Calu3 (cell line): ENCODE measurements at regions not wholly inside any gene's neighbourhood (a gene's known extent, or its start where the extent isn't known, plus 50 kb on each side); places are given as distances from the start of the nearest gene placed in this dataset.

Experiments
- BruUV-seq: library from RNA; stranded (reverse); fragments of 400-500 nt; replicated peaks from 2 replicates; lab custom pipeline; 2021; lab: Mats Ljungman, UMichigan
- CTCF ChIA-PET: fragments of 300-600 bp; sonication (Branson Sonifier 250); formaldehyde crosslinking; loops from one replicate; lab custom pipeline; 2022; ENCODE audit warnings: antibody characterized with exemption; lab: Charles Lee
- DNase-seq: peaks from one replicate; pipeline ENCODE4 v3.0.0; 2022
- H3K27ac Mint-ChIP-seq: one replicate; pipeline ENCODE4 v1.8.0; 2022; ENCODE audit warnings: mixed read lengths; ENCODE audit not compliant: unreplicated experiment
- H3K27me3 Mint-ChIP-seq: one replicate; pipeline ENCODE4 v1.8.0; 2022; ENCODE audit warnings: mixed read lengths; ENCODE audit not compliant: unreplicated experiment
- H3K36me3 Mint-ChIP-seq: one replicate; pipeline ENCODE4 v1.8.0; 2022; ENCODE audit warnings: mild to moderate bottlenecking, moderate library complexity, mixed read lengths; ENCODE audit not compliant: insufficient read depth, unreplicated experiment
- H3K4me1 Mint-ChIP-seq: one replicate; pipeline ENCODE4 v1.8.0; 2022; ENCODE audit warnings: mild to moderate bottlenecking, low read depth, mixed read lengths; ENCODE audit not compliant: unreplicated experiment
- H3K4me3 Mint-ChIP-seq: one replicate; pipeline ENCODE4 v1.8.0; 2022; ENCODE audit warnings: mild to moderate bottlenecking, low read depth, moderate library complexity, mixed read lengths; ENCODE audit not compliant: unreplicated experiment
- H3K9me3 Mint-ChIP-seq: one replicate; pipeline ENCODE4 v1.8.0; 2022; ENCODE audit warnings: low read depth, mixed read lengths; ENCODE audit not compliant: unreplicated experiment
- intact Hi-C: fragments of 100-400 bp; cut with micrococcal nuclease; formaldehyde crosslinking; loops from one replicate; pipeline ENCODE4 v1.10.0; 2022; ENCODE audit not compliant: unreplicated experiment
- TF ChIP-seq, protein P1 (sequence below): fragments of 200-600 bp; IDR thresholded peaks from one replicate; pipeline ENCODE4 v1.8.0; 2022; ENCODE audit warnings: antibody characterized with exemption; ENCODE audit not compliant: unreplicated experiment

DNA sequence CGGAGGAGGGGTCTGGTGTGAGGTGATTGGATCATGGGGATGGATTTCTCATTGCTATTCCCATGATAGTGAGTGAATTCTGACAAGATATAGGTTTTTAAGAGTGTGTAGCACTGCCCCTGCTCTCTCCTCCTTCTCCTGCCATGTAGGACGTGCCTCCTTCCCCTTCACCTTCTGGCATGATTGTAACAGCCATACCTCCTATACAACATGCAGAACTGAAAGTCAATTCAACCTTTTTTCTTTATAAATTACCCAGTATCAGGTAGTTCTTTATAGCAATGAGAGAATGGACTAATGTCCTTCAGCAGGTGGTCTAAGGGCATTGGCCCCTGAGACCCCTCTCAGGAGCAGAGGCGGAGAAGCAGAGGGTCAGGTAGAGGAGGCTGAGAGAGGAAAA lies 168.7 kb upstream of the ETV3 start:
- CTCF ChIA-PET, result no interaction called here
- no peak overlapping the region for H3K27ac Mint-ChIP-seq
- BruUV-seq, result no TSS peak
- peaks cover 36% of the 10 kb centered on the region for H3K27me3 Mint-ChIP-seq
- TF ChIP-seq, protein P1, sequence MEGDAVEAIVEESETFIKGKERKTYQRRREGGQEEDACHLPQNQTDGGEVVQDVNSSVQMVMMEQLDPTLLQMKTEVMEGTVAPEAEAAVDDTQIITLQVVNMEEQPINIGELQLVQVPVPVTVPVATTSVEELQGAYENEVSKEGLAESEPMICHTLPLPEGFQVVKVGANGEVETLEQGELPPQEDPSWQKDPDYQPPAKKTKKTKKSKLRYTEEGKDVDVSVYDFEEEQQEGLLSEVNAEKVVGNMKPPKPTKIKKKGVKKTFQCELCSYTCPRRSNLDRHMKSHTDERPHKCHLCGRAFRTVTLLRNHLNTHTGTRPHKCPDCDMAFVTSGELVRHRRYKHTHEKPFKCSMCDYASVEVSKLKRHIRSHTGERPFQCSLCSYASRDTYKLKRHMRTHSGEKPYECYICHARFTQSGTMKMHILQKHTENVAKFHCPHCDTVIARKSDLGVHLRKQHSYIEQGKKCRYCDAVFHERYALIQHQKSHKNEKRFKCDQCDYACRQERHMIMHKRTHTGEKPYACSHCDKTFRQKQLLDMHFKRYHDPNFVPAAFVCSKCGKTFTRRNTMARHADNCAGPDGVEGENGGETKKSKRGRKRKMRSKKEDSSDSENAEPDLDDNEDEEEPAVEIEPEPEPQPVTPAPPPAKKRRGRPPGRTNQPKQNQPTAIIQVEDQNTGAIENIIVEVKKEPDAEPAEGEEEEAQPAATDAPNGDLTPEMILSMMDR, result no peak
- no peak for DNase-seq
- H3K4me3 Mint-ChIP-seq, result no peak overlapping the region
- intact Hi-C loops, result no loop called here
- H3K4me1 Mint-ChIP-seq, result peaks cover 1% of the 10 kb centered on the region
- H3K9me3 Mint-ChIP-seq, result no peaks in the 10 kb centered on the region
- H3K36me3 Mint-ChIP-seq, result no peaks in the 10 kb centered on the region

DNA sequence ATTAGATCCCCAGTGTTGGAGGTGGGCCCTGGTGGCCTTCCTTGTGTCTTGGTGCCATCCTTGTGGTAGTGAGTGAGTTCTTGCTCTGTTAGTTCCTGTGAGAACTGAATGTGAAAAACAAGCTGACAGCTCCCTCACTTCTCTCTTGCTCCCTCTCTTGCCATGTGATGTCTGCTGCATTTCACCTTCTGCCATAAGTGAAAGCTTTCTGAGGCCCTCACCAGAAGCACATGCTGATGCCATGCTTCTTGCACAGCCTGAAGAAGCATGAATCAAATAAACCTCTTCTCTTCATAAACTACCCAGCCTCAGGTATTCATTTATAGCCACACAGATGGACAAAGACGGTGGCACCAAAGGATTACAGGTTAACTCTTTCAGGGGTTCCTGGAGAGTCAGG lies 166.1 kb upstream of the ETV3 start:
- no TSS peak for BruUV-seq
- no peak overlapping the region for H3K27ac Mint-ChIP-seq
- H3K27me3 Mint-ChIP-seq, result peaks cover 24% of the 10 kb centered on the region
- no peaks in the 10 kb centered on the region for H3K4me1 Mint-ChIP-seq
- no peak for DNase-seq
- CTCF ChIA-PET, result no interaction called here
- TF ChIP-seq, protein P1, result no peak
- no peaks in the 10 kb centered on the region for H3K9me3 Mint-ChIP-seq
- intact Hi-C loops, result no loop called here
- H3K4me3 Mint-ChIP-seq, result no peak overlapping the region
- no peaks in the 10 kb centered on the region for H3K36me3 Mint-ChIP-seq

DNA sequence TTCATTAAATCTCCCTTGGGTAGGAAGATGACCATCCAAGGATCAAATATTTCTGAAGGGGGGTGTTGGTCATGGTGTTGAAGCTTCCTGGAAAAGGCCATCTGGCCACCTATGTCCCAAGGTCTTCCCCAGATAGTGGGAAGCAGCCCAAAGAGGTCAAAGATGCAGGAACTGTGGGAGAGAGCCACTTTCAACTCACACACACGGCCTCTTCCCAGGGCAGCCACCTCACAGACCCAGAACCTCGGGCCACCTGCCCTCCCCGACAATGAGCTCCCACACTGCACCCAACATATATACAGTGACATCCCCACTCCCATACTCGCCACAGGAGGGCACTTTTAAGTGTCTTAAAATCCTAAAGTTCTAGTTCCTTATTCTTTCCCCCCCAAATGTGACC lies 164.5 kb upstream of the ETV3 start:
- Mint-ChIP-seq H3K4me3 (no peak overlapping the region), H3K27ac (no peak overlapping the region), H3K4me1 (no peaks in the 10 kb centered on the region), H3K27me3 (peaks cover 22% of the 10 kb centered on the region), H3K9me3 (no peaks in the 10 kb centered on the region), H3K36me3 (no peaks in the 10 kb centered on the region)
- TF ChIP-seq, protein P1, result no peak
- intact Hi-C loops, result no loop called here
- BruUV-seq, result no TSS peak
- DNase-seq, result no peak
- CTCF ChIA-PET, result no interaction called here

DNA sequence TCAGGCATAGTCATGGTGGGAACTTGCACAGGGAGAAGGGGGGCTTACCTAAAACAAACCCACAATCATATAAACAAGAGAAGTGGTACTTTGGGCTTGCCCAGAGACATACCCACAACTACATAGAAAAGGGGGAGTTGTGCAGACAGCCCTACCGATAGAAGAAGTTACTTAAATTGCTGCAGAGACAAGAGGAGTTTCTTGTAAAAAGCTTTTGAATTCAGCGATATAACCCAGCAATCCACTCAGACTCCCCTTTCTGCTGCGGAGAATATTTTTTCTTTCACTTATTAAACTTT lies 164.0 kb upstream of the ETV3 start:
- Mint-ChIP-seq H3K27ac (no peak overlapping the region), H3K9me3 (no peaks in the 10 kb centered on the region), H3K4me1 (no peaks in the 10 kb centered on the region), H3K27me3 (peaks cover 22% of the 10 kb centered on the region), H3K4me3 (no peak overlapping the region), H3K36me3 (no peaks in the 10 kb centered on the region)
- DNase-seq, result no peak
- intact Hi-C loops, result no loop called here
- CTCF ChIA-PET, result no interaction called here
- TF ChIP-seq, protein P1, result no peak
- no TSS peak for BruUV-seq
